Loucy (cell line): ENCODE measurements at regions not wholly inside any gene's neighbourhood (a gene's known extent, or its start where the extent isn't known, plus 50 kb on each side); places are given as distances from the start of the nearest gene placed in this dataset.

ENCODE experiments used
- H2AFZ ChIP-seq: fragments of 200-600 bp; sonication (generic); 2 replicates; pipeline ENCODE4 v1.6.0; 2016; ENCODE audit warnings: antibody characterized with exemption, mild to moderate bottlenecking, low read length, moderate library complexity
- H3F3A ChIP-seq: fragments of 200-600 bp; 2 replicates; pipeline ENCODE4 v1.6.0; 2016; ENCODE audit warnings: antibody characterized with exemption, low read depth, mild to moderate bottlenecking
- H3K27me3 ChIP-seq: fragments of 200-600 bp; sonication (generic); 2 replicates; pipeline ENCODE4 v1.6.1; 2014; ENCODE audit warnings: low read length, mild to moderate bottlenecking; ENCODE audit not compliant: insufficient read depth, poor library complexity, severe bottlenecking
- H3K36me3 ChIP-seq: fragments of 200-600 bp; sonication (generic); 2 replicates; pipeline ENCODE4 v1.6.1; 2016; ENCODE audit warnings: low read length; ENCODE audit not compliant: insufficient read depth
- H3K4me1 ChIP-seq: fragments of 200-600 bp; sonication (generic); 2 replicates; pipeline ENCODE4 v1.5.1; 2014; ENCODE audit warnings: low read length, mild to moderate bottlenecking; ENCODE audit not compliant: insufficient read depth, poor library complexity, severe bottlenecking
- H3K4me2 ChIP-seq: fragments of 200-600 bp; sonication (generic); 2 replicates; pipeline ENCODE4 v1.6.0; 2014; ENCODE audit warnings: antibody characterized with exemption, low read length, low read depth, mild to moderate bottlenecking; ENCODE audit not compliant: poor library complexity, severe bottlenecking
- H3K4me3 ChIP-seq: fragments of 200-600 bp; sonication (generic); 2 replicates; pipeline ENCODE4 v1.5.1; 2014; ENCODE audit warnings: low read length, mild to moderate bottlenecking, mixed read lengths; ENCODE audit not compliant: poor library complexity, severe bottlenecking
- H3K79me2 ChIP-seq: fragments of 200-600 bp; sonication (generic); 2 replicates; pipeline ENCODE4 v1.6.1; 2014; ENCODE audit warnings: low read length; ENCODE audit not compliant: insufficient read depth
- H3K9ac ChIP-seq: fragments of 200-600 bp; sonication (generic); 2 replicates; pipeline ENCODE4 v1.6.0; 2014; ENCODE audit warnings: mild to moderate bottlenecking, low read depth, low read length, moderate library complexity; ENCODE audit not compliant: poor library complexity, severe bottlenecking
- H3K9me2 ChIP-seq: fragments of 200-600 bp; sonication (generic); replicated peaks from 2 replicates; pipeline ENCODE4 v1.6.1; 2016; ENCODE audit warnings: low read depth, low read length, mixed read lengths
- H3K9me3 ChIP-seq: fragments of 200-600 bp; sonication (generic); 2 replicates; pipeline ENCODE4 v1.6.1; 2014; ENCODE audit warnings: mild to moderate bottlenecking, antibody characterized with exemption, low read length, low read depth; ENCODE audit not compliant: insufficient read depth
- H4K20me1 ChIP-seq: fragments of 200-600 bp; sonication (generic); 2 replicates; pipeline ENCODE4 v1.6.0; 2014; ENCODE audit warnings: antibody characterized with exemption, low read length, mild to moderate bottlenecking; ENCODE audit not compliant: insufficient read depth, poor library complexity, severe bottlenecking
- CTCF ChIP-seq: fragments of 200-600 bp; sonication (generic); conservative IDR thresholded peaks from 2 replicates; pipeline ENCODE4 v1.5.1; 2014; ENCODE audit warnings: mild to moderate bottlenecking, antibody characterized with exemption, low read length
- EZH2phosphoT487 ChIP-seq: fragments of 200-600 bp; IDR thresholded peaks from 2 replicates; pipeline ENCODE4 v1.6.1; 2018; ENCODE audit warnings: antibody characterized with exemption, mild to moderate bottlenecking, moderate library complexity, borderline replicate concordance

DNA sequence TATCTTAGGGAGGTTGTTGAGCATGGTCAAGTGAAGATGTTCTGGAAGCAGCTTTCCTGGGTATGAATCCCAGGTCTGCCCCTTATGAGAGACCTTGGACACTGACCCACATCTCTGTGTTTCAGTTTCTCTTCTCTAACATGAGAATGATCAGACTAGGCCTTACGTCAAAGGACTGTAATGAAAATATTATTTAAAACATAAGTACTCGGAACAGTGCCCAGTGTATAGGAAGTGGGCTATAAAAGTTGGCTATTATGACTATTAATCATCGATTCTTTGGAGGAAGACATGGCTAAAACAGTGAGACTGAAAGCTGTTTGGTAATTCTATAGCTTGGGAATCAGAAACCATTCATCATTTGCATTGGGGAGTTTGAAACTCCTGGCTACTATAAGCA is 65.3 kb upstream of the MYO10 start:
- Histone ChIP-seq H3K79me2 (no peaks in the 10 kb centered on the region), H3K4me1 (no peaks in the 10 kb centered on the region), H2AFZ (no peak overlapping the region), H3K9me3 (no peaks in the 10 kb centered on the region), H3K27me3 (no peaks in the 10 kb centered on the region), H3K36me3 (no peaks in the 10 kb centered on the region), H3F3A (no peaks in the 10 kb centered on the region), H3K9me2 (no peaks in the 10 kb centered on the region), H3K4me3 (no peak overlapping the region), H4K20me1 (no peaks in the 10 kb centered on the region), H3K9ac (no peak overlapping the region), H3K4me2 (no peak overlapping the region)
- TF ChIP-seq CTCF, result no peak

- Histone ChIP-seq H3K4me3 (no peak overlapping the region), H3K36me3 (no peaks in the 10 kb centered on the region), H3K79me2 (no peaks in the 10 kb centered on the region), H3K9me3 (no peaks in the 10 kb centered on the region), H4K20me1 (no peaks in the 10 kb centered on the region), H3K4me1 (no peaks in the 10 kb centered on the region), H3F3A (no peaks in the 10 kb centered on the region), H3K4me2 (no peak overlapping the region), H2AFZ (no peak overlapping the region), H3K9me2 (no peaks in the 10 kb centered on the region), H3K27me3 (no peaks in the 10 kb centered on the region), H3K9ac (no peak overlapping the region)
- TF ChIP-seq CTCF, result no peak
- TF ChIP-seq EZH2phosphoT487, result no peak
These were observed 68.5 kb upstream of the MYO10 start for GRCh38 chr5:17004441-17005106.

DNA sequence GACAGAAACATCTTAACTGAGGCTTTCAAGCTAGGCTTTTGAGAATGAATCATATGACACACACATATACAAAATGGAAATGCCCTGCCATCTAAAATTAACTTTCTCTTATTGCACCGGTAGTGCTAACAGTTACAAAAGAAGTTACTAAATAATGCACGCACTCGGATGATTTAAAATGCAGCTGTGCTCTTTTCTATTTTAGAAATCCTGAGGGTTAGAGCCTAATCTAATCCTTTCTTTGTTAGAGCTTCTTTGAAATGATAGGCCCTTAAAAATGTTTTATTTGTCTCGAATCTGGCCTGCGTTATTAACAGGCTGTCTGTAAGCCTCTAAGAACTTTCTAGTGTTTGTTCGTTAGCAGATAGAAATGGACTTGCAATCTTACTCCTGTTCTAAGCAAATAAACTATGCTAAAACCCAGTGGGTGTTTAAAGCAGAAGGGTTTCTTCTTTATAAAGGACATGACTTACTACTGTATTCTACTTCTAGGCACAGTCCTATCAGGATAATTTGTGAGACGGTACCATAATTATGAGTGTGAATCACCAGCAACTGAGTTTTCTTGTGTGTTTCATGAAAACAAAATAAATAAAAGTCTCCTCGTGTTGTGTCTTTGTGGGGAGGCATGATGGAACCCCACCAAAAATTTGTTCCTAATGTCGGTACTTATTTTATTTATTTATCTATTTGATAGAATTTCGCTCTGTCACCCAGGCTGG is 69.2 kb upstream of the MYO10 start:
- no peaks in the 10 kb centered on the region for H3K4me1 ChIP-seq
- no peaks in the 10 kb centered on the region for H3K27me3 ChIP-seq
- no peaks in the 10 kb centered on the region for H4K20me1 ChIP-seq
- no peaks in the 10 kb centered on the region for H3K9me2 ChIP-seq
- H3K4me3 ChIP-seq, result no peak overlapping the region
- H3F3A ChIP-seq, result no peaks in the 10 kb centered on the region
- H3K79me2 ChIP-seq, result no peaks in the 10 kb centered on the region
- H3K9ac ChIP-seq, result no peak overlapping the region
- H3K4me2 ChIP-seq, result no peak overlapping the region
- H2AFZ ChIP-seq, result no peak overlapping the region
- H3K36me3 ChIP-seq, result no peaks in the 10 kb centered on the region
- no peaks in the 10 kb centered on the region for H3K9me3 ChIP-seq
- no peak for TF ChIP-seq EZH2phosphoT487
- TF ChIP-seq CTCF, result no peak
